HG02970 (cell line): ENCODE measurements at regions not wholly inside any gene's neighbourhood (a gene's known extent, or its start where the extent isn't known, plus 50 kb on each side); places are given as distances from the start of the nearest gene placed in this dataset.
"Not testable (repeated sequence)": the region's sequence is repeated elsewhere in the genome, so short reads cannot be mapped to it uniquely, and the experiment has no call there.

Experiments
- ATAC-seq: cut with Tn5 transposase; IDR thresholded peaks from one replicate; pipeline ENCODE4 v1.9.1; 2021; ENCODE audit warnings: mild to moderate bottlenecking, moderate library complexity, moderate number of reproducible peaks; ENCODE audit not compliant: unreplicated experiment, low FRiP score

GRCh38 chr15:53059273-53060043 lies 269.3 kb upstream of the ONECUT1 start:
- ATAC-seq: no peak

GRCh38 chr15:53046153-53046790 lies 256.1 kb upstream of the ONECUT1 start:
- no peak for ATAC-seq

GRCh38 chr15:53038655-53038941 lies 248.5 kb upstream of the ONECUT1 start:
- no peak for ATAC-seq

- ATAC-seq: no peak
These were observed 247.9 kb upstream of the ONECUT1 start for GRCh38 chr15:53037904-53038654.

- no peak for ATAC-seq
These were observed 246.5 kb upstream of the ONECUT1 start for GRCh38 chr15:53036641-53037040.

- no peak for ATAC-seq
These were observed 244.7 kb upstream of the ONECUT1 start for GRCh38 chr15:53034767-53035245.

- no peak for ATAC-seq
These were observed 243.6 kb upstream of the ONECUT1 start for GRCh38 chr15:53033709-53034108.

- ATAC-seq: no peak
These were observed 241.3 kb upstream of the ONECUT1 start for GRCh38 chr15:53031469-53031868.

- ATAC-seq: no peak
These were observed 232.7 kb upstream of the ONECUT1 start for GRCh38 chr15:53022788-53023187.

- no peak for ATAC-seq
These were observed 223.2 kb upstream of the ONECUT1 start for GRCh38 chr15:53013329-53013728.

GRCh38 chr15:53011779-53012178 lies 221.6 kb upstream of the ONECUT1 start:
- ATAC-seq: not testable (repeated sequence)

GRCh38 chr15:53009093-53009492 lies 219.0 kb upstream of the ONECUT1 start:
- no peak for ATAC-seq

- ATAC-seq: no peak
These were observed 210.3 kb upstream of the ONECUT1 start for GRCh38 chr15:53000409-53000808.

- ATAC-seq: no peak
These were observed 207.0 kb upstream of the ONECUT1 start for GRCh38 chr15:52997123-52997522.

- ATAC-seq: no peak
These were observed 204.2 kb upstream of the ONECUT1 start for GRCh38 chr15:52994290-52994689.

- no peak for ATAC-seq
These were observed 194.4 kb upstream of the ONECUT1 start for GRCh38 chr15:52984507-52984906.

GRCh38 chr15:52980446-52980845 lies 190.3 kb upstream of the ONECUT1 start:
- no peak for ATAC-seq

GRCh38 chr15:52976516-52977075 lies 186.5 kb upstream of the ONECUT1 start:
- ATAC-seq: no peak

- ATAC-seq: no peak
These were observed 185.9 kb upstream of the ONECUT1 start for GRCh38 chr15:52975941-52976449.

GRCh38 chr15:52963865-52964264 lies 173.7 kb upstream of the ONECUT1 start:
- ATAC-seq: no peak

- ATAC-seq: no peak
These were observed 170.1 kb upstream of the ONECUT1 start for GRCh38 chr15:52960283-52960682.
